Activated CD4-positive, alpha-beta T cell treated with anti-CD3 and anti-CD28 coated beads, Interleukin-10, Interleukin-2, amounts not matched to agents 100 ng/mL and 50 ng/mL, durations not matched to agents 16 hours and 8 hours (primary cell): ENCODE measurements at regions not wholly inside any gene's neighbourhood (a gene's known extent, or its start where the extent isn't known, plus 50 kb on each side); places are given as distances from the start of the nearest gene placed in this dataset.

Experiments used
- DNase-seq: peaks from one replicate; pipeline ENCODE4 v3.0.0-alpha.2; 2020

DNA sequence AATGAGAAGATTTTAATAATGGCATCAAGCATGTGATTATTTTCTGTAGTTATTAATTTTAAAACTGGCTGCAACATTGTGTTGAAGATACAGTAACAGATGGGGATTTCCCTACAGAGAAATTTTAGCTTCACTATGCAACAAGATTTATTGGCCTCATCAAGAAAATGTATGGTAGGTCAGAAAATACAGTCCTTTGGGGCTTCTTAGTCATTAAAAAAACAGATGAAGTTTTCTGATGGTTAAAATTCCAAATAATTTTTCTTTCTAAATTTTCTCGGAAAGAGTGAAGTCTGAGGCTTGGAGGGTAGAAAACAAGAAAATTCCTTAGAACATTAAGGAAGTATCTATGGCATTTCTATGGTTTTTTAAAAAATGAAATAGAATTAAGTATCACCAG is 1790.8 kb upstream of the PCDH20 start:
- DNase-seq, result no peak

DNA sequence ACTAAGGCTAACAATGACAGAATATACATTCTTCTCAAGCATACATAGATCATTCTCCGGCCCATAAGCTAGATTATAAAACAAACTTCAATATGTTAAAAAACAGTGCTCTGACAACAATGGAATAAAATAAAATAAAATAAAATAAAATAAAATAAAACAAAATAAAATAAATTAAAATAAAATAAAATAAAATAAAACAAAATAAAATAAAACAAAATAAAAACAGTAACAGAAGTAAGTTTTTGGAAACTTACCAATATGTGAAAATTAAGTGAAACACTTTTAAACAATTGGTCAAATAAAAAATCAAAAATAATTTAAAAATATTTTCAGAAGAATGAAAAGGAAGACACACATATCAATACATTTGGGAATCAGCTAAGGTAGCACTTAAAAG is 1785.8 kb upstream of the PCDH20 start:
- DNase-seq, result no peak

DNA sequence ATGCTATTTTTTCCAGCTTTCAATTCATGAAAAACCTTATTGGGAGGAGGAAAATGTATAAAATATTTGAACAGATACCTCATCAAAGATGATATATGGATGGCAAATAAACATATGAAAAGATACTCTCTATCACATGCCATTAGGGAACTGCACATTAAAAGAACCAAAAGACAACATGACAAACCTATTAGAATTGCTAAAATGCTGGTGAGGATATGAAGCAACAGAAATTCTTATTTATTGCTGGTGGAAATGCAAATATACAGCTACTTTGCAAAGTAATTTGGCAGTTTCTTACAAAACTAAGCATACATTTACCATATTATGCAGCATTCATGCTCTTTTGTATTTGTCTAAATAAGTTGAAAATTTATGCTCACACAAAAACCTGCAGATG is 1783.9 kb upstream of the PCDH20 start:
- no peak for DNase-seq

DNA sequence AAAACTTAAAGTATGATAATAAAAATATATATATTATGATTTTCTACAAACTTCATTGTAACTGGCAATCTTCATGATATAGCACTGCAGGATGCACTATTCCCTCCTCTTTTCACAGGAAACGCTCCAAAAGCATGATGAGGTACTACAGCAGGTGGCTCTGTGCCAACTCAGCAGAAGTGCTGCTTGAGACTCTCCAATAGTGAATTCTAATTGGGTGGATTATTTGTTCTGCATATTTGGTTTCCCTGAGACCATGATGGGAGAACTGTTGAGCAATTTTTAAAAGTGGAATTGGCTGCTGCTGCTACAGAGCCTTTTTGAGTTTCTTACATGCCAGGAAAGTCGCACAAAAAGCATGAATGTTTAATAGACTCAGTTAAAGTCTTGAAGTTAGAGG is 1782.4 kb upstream of the PCDH20 start:
- DNase-seq, result no peak

DNA sequence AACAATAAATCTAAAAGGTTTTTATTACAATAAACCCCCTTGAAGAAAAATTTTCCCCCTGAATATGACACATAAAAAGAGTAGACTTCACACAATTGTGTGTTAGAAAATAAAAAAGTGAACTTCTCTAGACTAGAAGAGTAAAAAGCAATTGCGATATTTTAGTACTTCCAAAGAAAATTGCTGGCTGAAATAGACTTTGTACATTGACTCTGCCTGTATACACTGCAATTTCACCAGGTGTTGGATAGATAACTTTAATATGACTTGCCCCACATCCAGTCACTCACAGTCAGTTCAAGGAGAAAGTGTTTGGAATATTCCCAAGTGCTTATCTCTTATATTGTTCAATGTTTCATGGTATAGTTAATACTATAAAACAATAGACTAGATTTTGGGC is 1780.1 kb upstream of the PCDH20 start:
- DNase-seq, result no peak

DNA sequence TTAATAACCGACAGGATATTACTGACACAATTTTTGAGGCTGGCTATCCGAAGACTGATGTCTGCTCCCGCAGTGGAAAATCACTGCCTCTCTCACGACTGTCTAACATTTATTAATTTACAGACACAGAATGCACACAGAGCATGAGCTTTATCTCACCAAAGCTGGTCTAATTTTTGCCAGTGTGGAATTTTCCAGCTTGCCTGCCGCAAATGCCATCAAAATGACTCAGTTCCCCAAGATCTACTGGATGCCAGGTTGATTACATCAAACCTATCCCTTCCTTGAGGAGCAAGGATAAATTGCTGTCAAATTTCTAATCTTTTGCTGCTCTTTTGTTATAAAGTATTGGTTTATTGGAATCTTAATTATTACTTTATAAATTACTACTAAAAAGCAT is 1775.1 kb upstream of the PCDH20 start:
- DNase-seq, result no peak

DNA sequence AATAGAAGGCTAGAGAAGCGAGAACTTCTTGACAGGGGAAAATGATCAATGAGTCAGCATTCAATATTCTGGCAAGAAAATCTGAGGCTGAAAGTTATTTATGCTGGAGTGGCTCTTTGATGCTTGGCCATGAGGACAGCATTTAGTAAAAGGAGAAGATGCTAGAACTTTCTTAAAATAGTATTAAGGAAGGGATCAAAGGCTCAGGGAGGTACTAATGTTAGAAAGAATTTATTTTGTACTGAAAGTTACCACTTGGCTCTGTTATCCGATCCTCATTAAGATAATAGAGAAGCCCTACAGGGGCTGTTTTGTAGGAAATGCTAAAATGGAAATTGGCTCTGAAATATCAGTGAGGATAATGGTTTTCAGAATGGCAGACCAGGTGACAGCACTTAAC is 1774.6 kb upstream of the PCDH20 start:
- DNase-seq, result no peak

DNA sequence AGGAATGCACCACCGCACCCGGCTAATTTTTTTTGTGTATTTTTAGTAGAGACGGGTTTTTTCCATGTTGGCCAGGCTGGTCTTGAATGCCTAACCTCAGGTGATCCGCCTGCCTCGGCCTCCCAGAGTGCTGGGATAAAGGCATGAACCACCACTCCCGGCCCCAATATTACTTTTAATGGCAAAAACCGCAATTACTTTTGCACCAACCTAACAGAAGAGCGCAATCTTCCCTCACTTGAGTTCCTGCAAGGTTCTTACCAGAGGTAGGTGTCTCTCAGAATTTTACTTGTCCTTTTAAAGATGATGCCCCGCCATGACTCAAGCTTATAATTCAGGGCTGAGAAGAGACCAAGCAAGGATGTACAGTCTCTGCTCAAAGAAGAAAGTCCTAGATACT is 1774.1 kb upstream of the PCDH20 start:
- no peak for DNase-seq

DNA sequence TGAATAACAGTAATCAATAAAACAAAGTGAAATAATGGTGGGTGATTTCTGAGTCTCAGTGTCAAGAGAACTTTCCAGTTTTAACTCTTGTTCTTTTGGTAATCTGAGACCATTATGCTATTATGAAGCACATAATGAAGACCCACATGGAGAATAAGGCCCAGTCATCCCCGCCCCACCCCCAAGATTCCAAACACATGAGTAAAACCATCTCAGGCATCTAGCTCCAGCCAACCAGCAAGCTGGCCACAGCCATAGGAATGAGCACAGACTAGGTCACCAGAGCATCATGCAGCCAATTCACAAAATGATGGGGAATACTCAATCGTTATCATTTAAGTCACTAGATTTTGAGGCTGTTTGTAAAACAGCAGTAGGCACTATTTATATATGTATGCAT is 1769.0 kb upstream of the PCDH20 start:
- DNase-seq, result no peak

DNA sequence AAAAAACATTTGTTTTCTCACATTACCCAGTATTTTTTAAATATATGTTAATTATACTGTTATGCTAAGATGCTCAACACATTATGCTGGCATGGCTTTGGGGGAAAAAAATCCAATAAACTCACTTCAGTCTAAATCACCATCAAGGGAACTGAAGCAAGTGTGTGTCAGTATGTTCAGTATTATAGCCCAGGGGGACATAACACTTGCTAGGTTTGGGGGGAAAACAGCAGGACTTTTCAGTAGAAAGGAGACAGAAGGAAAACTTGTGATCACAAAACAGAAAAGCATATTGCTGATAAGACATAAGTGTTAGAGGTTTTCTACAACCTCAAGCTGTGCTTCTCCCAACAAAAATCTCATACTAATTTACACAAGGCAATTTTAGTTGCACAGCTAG is 1759.9 kb upstream of the PCDH20 start:
- DNase-seq, result no peak

DNA sequence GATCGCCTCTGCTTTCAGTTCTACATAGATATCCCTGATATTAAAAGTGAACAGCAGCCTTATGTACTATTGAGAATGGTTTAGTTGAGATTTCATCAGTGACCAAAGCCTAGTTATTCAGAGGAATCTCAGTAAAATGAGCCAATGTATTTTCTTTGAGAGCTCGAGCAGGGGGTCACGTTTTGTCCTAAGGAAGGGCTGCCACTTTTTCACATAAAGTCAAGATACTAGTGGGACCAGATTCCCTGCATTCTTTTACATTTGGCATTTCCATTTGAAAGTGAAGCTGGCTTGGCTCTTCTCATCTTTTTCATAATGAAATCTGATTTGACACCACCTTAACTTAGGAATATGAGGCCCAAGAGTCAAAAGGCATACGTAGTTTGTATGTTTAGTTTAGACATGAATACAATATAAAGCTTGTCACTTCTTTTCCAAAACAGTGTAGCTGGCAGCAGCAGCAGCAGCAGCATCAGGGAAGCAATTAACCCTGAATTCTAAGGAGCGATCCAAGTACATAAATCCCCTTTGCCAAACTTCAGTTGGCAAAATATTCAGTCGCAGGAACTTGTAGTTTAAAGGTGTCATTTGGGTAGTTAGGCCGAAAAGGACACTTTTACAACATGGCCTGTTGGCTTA is 1752.2 kb upstream of the PCDH20 start:
- no peak for DNase-seq

DNA sequence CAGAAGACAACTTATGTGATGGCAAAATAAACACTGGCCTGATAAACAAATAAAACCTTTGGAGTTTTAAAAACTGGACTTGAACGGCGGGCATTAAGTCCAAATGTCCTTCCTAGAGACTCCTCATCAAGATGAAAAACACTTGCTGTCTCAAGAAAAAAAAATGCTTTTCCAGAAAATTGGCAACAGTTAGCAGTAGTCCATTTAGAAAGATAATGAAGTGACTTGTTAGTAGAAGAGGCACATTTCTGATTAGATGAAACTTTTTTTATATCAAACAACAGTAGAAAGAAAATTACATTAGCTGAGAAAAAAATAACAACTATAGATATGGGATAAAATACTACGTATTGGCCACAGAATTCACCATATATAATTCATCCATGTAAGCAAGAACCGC is 1750.7 kb upstream of the PCDH20 start:
- DNase-seq, result no peak

DNA sequence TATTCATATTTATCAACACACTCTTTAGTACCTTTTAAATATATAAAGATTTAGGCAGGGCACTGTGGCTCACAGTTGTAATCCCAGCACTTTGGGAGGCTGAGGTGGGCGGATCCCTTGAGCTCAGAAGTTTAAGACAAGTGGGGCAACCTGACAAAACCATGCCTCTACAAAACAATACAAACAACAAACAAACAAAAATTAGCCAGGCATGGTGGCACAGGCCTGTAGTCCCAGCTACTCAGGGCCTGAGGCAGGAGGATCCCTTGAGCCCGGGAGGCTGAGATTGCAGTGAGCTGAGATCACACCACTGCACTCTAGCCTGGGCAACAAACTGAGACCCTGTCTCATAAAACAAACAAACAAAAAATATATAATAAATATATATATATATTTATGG is 1748.3 kb upstream of the PCDH20 start:
- DNase-seq, result no peak

DNA sequence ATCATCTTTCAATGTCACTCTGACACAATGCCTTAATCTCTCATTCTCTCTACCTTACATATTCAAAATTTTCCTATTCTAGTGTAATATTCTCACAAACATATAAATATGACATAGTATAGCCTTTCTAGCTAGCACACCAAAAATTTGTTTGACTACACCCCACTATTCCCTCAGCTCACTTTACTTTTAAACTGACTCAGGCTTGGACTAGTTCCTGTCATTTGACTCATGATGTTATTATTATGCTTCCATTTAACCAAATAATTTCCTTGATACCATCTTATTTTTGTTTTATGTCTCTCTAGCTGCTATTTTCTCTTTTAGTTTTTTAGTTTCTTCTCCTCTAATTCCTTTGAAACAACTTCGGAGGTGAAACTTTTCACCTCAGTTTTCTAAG is 1745.6 kb upstream of the PCDH20 start:
- no peak for DNase-seq

DNA sequence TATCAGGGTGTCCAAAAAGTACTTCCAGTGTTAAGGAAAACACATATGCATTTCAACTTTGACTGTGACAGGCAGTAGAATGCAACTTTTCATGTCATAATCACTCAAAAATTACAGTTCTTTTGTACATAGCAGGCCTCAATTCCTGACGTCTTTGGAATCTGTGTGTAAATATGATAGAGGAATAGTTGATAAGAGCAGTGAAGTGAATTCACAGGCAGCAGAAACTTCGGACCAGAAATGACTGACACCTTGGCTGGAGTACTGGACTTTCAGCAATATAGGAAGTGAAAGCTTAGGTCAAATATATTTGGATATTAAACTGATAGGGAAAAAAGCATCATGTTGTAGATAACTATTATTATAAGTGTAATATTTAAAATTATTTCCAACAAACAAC is 1741.2 kb upstream of the PCDH20 start:
- no peak for DNase-seq

DNA sequence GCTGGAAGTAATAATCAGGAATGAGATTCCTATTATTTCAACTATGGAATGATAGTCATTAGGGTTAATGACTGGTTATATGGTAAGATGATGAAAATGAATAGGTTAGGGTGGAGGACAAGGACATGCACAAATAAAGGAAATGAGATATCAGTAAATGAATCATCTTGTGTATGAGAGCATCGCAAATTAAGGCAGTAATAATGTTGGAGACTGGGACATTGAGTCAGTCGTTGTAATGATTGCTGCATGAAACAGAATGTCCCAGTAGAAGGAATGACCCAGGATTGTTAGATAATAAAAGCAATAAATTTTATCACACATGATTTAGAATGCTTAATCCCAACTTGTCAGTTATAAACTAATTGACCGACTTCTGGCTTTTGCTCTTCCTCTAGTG is 1733.7 kb upstream of the PCDH20 start:
- DNase-seq, result no peak

DNA sequence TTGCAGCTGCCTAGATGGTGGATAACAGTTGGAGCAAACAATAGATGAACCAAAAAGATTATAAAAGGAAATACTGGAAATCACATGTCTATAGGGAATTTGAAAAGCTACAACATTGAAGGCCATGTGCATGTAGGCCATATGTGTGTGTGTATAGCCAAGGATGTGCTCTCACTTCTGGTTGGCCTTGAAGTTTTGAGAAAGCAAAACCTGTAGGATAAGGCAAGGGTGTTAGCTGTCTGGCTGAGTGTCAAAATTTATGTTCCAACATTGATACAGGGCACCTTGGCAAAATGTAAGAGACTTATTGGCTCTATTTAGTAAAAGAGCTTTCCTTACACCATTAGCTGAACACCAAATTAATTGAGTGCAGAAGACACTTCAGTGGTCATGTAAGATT is 1723.6 kb upstream of the PCDH20 start:
- DNase-seq, result no peak

DNA sequence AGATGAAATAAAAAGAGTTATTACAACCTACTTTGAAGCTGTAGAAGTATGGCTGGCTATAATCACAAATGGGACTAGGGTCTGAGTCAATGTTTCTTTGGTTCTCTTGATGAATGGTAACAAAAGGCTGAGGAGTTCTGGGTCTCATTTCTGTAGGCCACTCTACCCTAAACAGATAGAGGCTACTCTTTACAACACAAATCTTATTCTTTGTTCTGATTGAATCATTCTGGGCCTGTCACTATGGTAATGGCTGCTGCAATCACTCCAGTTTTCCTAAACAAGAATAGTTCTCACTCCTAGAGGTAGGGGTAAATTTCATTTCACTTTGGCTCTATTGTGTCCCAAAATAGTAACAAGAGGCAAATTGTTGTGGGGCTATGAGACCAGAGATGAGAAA is 1714.3 kb upstream of the PCDH20 start:
- DNase-seq, result no peak

DNA sequence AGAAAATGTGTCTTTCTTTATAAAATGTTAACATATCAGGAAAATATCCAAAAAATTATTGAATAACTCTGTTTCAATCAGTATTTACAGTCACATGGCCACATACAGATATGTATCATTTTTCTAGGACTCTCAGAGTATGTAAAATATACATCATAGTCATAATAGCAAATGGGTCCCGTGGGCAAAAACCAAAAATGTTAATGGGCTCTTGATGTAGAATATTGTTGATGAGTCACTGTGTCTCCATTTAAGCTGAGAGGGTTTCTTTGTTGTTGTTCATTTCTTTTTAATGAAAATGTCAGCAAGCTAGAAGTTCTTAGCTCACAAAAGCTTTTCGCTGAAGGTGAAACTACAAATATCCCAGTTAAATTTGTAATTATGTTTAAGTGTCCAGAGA is 1713.1 kb upstream of the PCDH20 start:
- DNase-seq, result no peak

DNA sequence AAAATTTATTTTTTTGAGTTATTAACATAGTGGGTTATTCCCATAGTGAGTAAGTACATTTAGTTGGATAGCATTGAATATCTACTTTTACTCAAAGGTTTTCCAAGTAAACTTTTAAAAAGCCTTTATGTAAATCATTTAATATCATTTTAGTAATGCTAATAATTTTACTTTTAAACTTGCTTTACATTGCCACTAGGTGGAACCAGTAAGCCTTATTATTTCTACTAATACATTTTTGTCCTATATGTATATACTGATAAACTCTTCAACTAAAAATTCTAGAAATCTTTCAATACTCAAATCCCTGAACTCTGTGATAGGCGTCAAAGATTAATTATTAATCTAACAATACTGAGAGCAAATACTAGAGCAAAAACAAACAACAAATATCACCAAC is 1709.2 kb upstream of the PCDH20 start:
- no peak for DNase-seq

DNA sequence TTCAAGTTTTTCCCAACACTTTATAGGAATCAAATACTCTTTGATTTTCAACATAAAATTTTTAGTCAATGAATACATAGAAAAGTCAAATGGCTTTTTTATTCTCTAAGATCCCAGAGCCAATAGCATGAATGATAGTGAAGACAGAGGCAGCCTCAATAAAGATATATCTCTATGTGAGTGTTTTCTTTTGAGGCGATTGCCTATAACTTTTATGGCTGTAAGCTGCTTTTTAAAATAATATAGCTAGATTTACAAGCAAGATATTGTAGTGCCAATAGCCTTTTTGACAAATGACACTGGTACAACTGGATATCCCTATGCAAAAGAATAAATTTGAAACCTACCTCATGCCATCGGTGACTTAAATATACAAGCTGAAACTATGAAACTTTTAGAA is 1705.2 kb upstream of the PCDH20 start:
- no peak for DNase-seq

DNA sequence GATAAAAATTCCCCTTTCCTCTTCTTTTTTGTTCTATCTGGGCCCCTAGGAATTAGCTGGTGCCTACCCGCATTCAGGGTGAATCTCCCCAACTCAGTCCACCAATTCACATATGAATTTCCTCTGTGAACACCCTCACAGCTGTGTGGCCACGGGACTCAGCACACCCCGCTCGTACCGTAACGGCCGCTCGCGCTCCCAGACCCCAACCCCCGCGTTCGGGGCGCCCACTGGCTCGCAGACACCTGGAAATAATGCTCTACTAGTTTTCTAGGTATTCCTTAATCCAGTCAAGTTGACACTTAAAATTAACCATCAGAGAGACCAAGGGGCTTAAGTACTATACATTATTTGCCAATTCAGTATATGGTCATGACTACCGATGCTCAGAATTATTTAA is 1702.1 kb upstream of the PCDH20 start:
- no peak for DNase-seq

DNA sequence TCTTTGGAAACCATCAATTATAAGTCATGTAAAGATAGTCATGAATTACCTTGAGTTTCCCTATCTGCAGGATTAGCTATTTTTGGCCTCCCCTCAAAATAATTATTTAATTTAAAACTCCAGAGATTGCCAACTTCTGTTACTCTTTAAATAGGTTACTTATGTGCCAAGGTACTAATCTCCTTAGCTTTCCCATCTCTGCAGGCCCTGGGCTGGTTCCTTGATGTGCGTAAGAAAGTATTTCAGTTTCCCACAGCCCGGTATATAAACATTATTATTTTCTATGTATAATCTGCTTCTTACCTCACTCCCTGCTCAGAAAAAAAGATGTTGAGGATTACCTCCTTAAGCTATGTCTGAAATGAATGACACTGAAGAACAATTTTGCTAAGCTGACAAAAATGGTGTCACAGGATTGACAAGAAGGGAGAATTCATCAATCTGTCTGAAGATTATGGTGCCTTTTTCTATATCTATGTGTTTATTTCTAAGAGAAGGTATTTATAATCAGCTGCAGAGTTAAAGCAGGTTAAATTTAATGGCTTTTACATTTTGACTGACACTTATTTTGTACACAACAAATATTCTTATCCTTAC is 1697.2 kb upstream of the PCDH20 start:
- no peak for DNase-seq

DNA sequence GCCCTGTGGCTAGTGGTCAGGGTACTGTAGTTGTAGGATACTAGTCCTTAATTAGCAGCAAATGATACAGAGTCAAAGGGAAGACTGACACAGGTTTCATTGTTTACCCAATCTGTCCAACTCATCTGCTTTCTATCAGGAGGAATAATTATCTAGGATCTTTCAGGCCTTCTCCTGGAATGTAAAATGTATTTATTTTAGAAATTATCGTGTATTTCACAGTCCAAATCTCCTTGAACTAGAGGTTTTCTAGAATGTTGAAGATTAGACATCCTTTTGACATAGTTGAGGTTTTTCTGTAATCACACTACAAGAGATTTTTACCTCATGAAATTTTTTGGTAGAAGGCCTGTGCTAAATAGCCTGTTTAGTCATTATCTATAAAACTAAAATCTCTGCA is 1694.8 kb upstream of the PCDH20 start:
- DNase-seq, result no peak

DNA sequence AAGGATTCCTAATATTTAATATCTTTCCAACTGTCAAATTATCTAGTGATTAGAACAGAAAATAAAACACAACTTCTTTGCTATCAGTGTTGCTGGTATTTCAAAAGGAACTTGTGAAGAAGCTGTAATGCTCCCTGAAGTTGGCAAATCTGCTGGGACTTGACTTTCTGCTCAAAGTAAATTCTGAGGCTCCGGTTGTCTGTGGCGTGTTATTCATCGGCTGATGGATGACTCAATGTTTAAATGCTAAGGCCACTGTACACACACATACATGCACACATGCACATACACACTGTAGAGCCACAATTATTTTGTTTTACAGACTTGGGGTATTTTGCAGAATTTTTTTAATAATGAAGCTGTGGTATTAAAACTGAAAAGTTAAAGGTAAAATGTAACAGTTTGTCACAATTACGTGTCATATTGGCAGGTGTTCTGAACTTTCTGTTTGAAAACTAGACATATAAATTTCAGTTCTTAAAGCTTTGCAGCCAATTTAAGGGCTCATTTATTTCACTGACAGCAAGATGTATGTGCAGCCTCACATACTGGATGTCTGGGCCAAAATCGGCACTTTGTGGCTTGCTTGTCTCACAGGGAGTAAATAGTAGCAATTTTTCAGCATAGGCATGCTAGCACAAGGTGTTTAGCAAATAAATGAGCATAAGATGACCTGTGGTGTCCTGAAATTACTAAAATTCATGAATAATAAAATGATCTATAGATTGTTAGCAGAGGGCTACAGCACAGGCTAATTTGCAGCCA is 1691.7 kb upstream of the PCDH20 start:
- no peak for DNase-seq
